HG02610 (cell line): ENCODE measurements at regions not wholly inside any gene's neighbourhood (a gene's known extent, or its start where the extent isn't known, plus 50 kb on each side); places are given as distances from the start of the nearest gene placed in this dataset.
"Not testable (repeated sequence)": the region's sequence is repeated elsewhere in the genome, so short reads cannot be mapped to it uniquely, and the experiment has no call there.

Source experiments
- ATAC-seq: cut with Tn5 transposase; IDR thresholded peaks from one replicate; pipeline ENCODE4 v1.9.1; 2021; ENCODE audit warnings: mild to moderate bottlenecking, moderate library complexity; ENCODE audit not compliant: unreplicated experiment

DNA sequence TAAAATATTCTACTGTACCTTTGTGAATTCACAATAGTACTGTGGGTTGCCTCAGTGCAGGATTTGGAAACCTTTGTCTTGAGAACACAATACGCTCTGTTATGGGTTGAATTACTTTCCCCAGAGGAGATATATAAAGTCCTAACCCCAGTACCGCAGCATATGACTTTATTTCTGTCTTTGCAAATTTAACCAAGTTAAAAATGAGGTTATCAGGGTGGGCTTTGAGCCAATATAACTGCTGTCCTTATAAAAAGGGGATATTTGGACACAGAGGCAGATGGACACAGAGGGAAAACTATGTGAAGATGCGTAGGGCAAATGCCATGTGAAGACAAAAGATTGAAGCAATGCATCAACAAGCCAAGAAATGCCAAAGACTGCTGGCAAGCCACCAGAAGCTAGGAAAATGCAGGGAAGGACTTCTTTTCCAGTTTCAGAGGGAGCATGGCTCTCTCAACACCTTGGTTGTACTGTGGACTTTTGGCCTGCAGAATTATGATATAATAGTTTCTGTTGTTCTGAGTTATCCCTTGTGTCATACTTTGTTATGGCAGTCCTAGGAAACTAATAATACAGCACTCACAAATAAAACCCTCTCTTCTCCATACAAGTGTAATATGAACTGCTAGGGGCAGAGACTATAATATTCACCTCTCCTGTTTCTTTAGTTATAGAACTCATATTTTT lies 292.6 kb upstream of the SPTLC3 start:
- no peak for ATAC-seq

DNA sequence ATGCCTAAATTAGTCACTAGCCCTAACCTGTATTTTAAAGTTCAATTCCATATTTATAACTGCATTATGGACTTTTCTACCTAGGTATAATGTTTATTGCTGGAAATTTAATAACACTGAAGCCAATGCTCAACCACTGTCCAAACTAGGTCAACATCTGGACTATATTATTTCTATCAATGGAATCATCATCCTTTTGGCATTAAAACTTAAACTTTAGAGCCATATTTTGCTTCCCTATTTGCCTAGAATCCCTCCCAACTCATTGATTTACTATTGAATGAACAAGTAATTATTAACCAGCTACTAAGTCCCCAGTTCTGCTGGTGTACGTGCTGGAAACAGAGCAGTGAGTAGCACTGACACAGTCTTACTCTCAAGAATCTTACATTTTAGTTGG lies 291.7 kb upstream of the SPTLC3 start:
- no peak for ATAC-seq

GRCh38 chr20:12718619-12719018 lies 290.2 kb upstream of the SPTLC3 start:
- no peak for ATAC-seq

DNA sequence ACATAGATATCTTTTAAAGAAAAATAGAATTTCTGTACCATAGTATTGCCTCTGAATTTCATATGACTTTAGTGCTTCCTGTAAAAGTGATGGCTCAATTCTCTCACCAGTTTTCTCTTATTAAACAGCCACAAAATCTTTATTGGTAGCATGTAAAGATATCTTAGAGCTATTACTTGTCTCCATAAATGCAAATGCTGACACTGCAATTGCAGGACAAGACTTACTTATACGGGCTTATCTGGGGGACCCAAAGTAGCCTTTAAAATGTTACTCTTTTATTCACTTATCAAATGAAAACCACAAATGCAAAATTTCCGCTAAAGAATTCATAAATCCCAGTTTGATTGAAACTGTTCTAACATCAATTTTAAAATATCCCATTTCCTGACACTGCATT lies 287.1 kb upstream of the SPTLC3 start:
- ATAC-seq, result no peak

- no peak for ATAC-seq
These were observed 286.7 kb upstream of the SPTLC3 start for GRCh38 chr20:12722091-12722490.

DNA sequence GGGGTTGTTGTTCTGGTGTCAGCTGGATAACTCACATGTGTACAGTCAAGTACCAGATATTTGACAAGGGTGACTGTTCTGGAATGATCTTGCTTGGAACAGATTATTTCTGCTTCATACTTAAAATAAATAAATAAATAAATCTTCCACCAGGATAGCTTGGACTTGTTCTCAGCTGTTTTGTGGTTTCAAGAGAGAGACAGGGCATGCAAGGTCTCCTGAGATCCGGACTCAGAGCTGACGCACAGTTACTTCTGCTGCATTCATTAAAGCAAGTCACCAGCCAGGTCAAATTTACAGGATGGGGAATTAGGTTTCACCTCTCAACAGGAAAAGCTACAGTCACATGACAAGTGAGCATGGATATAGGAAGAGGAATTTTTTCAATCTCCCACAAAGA lies 285.0 kb upstream of the SPTLC3 start:
- ATAC-seq, result no peak

DNA sequence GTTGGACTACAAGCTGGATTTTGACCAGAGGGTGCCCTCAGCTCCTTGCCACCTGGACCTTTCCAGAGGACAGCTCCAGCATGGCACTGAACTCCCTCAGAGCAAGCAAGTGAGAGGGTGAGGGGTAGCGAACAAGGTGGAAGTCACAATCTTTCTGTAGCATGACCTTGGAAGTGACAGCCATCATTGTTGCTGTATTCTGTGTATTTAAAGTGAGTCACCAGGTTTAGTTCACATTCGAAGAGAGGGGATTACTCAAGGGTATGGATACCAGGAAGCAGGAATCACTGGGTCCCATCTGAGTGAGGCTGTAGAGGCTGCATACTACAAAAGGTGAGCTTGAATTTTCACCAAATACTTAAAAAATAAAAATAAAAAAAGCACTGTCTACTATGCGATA lies 280.0 kb upstream of the SPTLC3 start:
- ATAC-seq, result no peak

- ATAC-seq, result no peak
These were observed 279.4 kb upstream of the SPTLC3 start for GRCh38 chr20:12729326-12729725.

- no peak for ATAC-seq
These were observed 275.0 kb upstream of the SPTLC3 start for GRCh38 chr20:12733811-12734210.

DNA sequence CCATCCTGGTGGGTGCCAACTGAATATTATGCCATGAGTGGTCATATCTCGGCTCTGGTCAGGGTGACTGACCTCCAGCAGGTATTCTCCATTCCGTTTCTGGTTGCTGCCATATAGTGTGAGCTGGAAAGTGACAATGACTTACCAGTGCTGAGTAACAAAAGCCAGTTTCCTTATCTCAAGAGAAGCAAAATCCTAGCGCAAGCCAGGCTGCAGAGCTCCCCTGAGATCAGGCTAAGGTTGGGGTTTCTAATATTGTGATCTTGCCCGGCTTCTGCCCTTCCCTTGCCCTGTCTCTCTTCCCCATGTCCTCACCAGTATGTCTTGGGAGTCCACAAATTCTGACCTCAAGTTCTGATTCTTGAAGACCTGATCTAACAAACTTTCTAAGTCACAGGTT lies 271.3 kb upstream of the SPTLC3 start:
- ATAC-seq, result no peak

DNA sequence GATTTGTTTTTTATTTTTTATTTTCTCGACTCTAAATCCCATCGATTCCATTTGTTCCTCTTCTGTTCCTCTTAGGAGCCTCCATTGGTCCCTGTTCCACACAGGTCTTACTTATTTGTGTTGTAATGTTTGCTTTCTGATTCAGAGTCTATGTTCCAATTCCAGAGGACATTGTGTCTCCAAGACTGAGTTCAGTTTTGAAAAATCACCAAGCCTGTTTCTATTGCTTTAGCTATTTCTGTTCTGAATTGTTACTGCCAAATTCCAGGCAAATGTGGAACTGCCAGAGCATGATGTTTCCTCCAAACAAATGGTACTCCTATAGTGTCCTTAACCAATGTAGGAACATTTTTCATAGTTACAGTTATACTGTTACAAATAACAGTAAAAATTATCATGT lies 270.9 kb upstream of the SPTLC3 start:
- no peak for ATAC-seq

DNA sequence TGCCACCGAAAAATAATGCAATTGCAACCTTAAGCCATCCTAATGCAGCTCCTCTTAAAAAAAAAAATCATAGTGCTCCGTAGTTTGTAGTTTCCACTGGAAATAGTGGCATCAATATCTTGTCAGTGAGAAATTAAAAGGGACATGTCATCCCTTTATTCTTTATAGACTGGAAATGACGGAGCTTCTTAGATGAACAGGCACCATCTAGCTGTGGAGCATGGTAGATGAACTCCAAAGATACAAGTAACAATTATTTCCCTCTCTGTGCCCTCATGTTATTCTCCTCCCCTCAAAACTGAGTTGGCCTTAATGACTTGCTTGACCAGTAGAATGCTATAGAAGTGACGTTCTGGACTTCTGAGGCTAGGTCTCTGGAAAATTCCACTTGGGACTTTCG lies 268.1 kb upstream of the SPTLC3 start:
- ATAC-seq, result no peak

DNA sequence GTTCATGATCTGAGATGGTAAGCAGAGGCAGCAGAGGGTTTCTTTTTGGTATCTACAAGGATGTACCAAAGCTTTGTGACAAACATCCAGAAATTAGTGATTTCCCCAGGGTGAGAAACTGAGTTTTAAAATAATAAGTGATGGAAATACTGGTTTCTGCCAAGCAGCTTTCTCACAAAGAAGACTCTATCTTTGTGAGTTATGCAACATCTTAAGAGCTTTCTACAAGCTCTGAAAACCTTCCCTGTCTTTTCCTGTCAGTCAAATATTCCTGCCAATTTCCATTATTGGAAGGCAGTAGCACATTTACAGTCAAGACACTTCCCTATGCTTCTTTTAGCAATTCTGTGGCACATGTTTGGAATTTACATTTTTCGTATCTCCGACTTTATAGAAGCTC lies 264.7 kb upstream of the SPTLC3 start:
- ATAC-seq, result no peak

- no peak for ATAC-seq
These were observed 260.3 kb upstream of the SPTLC3 start for GRCh38 chr20:12748359-12748994.

GRCh38 chr20:12750221-12750620 lies 258.6 kb upstream of the SPTLC3 start:
- no peak for ATAC-seq

GRCh38 chr20:12752900-12753693 lies 255.7 kb upstream of the SPTLC3 start:
- ATAC-seq, result not testable (repeated sequence)

DNA sequence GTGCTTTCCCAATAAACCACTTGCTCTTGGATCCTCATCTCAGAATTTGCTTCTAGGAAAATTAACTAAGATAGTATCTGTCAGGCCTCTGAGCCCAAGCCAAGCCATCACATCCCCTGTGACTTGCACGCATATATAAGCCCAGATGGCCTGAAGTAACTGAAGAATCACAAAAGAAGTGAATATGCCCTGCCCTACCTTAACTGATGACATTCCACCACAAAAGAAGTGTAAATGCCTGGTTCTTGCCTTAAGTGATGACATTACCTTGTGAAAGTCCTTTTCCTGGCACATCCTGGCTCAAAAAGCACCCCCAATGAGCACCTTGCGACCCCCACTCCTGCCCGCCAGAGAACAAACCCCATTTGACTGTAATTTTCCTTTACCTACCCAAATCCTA lies 255.0 kb upstream of the SPTLC3 start:
- not testable (repeated sequence) for ATAC-seq

- not testable (repeated sequence) for ATAC-seq
These were observed 249.3 kb upstream of the SPTLC3 start for GRCh38 chr20:12759493-12759892.

- ATAC-seq, result no peak
These were observed 246.0 kb upstream of the SPTLC3 start for GRCh38 chr20:12762725-12763124.

- no peak for ATAC-seq
These were observed 245.4 kb upstream of the SPTLC3 start for GRCh38 chr20:12763406-12763805.

GRCh38 chr20:12764053-12764452 lies 244.7 kb upstream of the SPTLC3 start:
- ATAC-seq, result no peak

DNA sequence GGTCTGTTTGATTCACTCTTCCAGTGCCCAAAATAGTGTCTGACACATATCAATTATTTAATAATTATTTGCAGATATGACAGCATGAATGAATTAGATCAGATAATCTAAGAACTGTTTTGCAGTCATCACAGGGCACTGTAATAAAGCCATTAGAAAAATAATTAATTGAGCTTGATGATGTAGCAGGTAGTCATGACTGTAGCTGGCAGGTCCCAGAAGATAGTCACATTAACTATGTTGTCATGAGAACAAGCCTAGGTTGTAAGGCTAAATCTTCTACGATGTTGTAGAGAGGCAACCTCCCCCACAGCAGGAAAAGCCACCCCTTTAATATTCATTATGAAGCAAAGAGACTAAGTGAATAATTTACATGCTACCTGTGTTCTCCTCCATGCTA lies 243.9 kb upstream of the SPTLC3 start:
- ATAC-seq, result no peak
